A172 (cell line): ENCODE measurements at regions not wholly inside any gene's neighbourhood (a gene's known extent, or its start where the extent isn't known, plus 50 kb on each side); places are given as distances from the start of the nearest gene placed in this dataset.

Experiments used
- DNase-seq: peaks from one replicate; pipeline ENCODE4 v3.0.0-alpha.2; 2015; ENCODE audit warnings: low spot score

DNA sequence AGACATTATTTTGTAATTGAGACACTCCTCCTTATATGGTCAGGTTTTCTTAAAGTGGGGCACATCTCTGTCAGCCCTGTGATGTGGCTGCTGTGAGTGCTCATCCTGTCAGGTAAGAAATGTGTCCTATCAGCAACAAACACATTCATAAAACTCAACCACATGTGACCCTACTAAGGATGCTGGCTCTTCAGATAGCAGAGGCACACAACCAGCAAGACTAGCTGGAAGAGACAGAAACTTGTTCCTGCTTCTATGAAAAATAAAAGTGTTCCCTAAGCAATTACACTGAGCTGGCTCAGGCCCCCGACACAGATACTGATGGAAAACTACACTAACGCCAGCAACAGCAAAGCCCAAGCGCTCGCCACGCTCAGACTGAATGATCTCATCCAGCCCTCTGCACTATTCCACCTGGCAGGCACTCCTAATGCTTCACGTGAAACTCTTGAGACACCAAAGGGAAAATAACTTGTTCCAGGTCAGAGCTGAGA is 49.8 kb upstream of the CYP2D6 start:
- no peak for DNase-seq
